ENCODE measurements at regions not wholly inside any gene's neighbourhood (a gene's known extent, or its start where the extent isn't known, plus 50 kb on each side); places are given as distances from the start of the nearest gene placed in this dataset.
"Not testable (repeated sequence)": the region's sequence is repeated elsewhere in the genome, so short reads cannot be mapped to it uniquely, and the experiment has no call there.

- dilution Hi-C loops (cut with HindIII; ENCODE audit: low sequenced_read_pairs, unreplicated experiment); POLR2A ChIA-PET (ENCODE audit: unreplicated experiment); H4K91ac ChIP-seq (ENCODE audit: insufficient read depth, low read depth, low read length); H2AFZ ChIP-seq (replicated peaks; ENCODE audit: low read length, poor library complexity); H4K20me1 ChIP-seq (ENCODE audit: insufficient read depth, low read length); H3K23ac ChIP-seq (ENCODE audit: low read depth, low read length); H2BK15ac ChIP-seq (ENCODE audit: low read depth, low read length); H4K5ac ChIP-seq (ENCODE audit: low read depth, low read length); H4K8ac ChIP-seq (ENCODE audit: low read depth in 2 of 2, low read length in 2 of 2); H3K56ac ChIP-seq (ENCODE audit: extremely low read depth, insufficient read depth, low read length); in situ Hi-C loops (cut with MboI; ENCODE audit: low sequenced_read_pairs); intact Hi-C loops (cut with micrococcal nuclease); H3K4ac ChIP-seq (ENCODE audit: low read depth, low read length); H2BK20ac ChIP-seq (ENCODE audit: low read depth, low read length); H2AK9ac ChIP-seq (replicated peaks; ENCODE audit: low read depth, low read length, poor library complexity); H3K27ac ChIP-seq (ENCODE audit: insufficient read depth, low read length); H3K9me1 ChIP-seq (ENCODE audit: insufficient read depth, low read length); H3K14ac ChIP-seq (replicated peaks; ENCODE audit: low read depth, low read length); H3K4me3 ChIP-seq (ENCODE audit: insufficient read depth, low read depth, low read length); H3K9ac ChIP-seq (ENCODE audit: low read depth, low read length); H3K4me2 ChIP-seq (ENCODE audit: low read depth, low read length); H3K9me3 ChIP-seq (ENCODE audit: control insufficient read depth, insufficient read depth, low read length); H3K36me3 ChIP-seq (ENCODE audit: control insufficient read depth, insufficient read depth, low read length); H2BK120ac ChIP-seq (ENCODE audit: low read depth, low read length); H2BK5ac ChIP-seq (ENCODE audit: low read depth, low read length, poor library complexity, severe bottlenecking); BruUV-seq (replicated peaks); ATAC-seq (ENCODE audit: low read depth); H2AK5ac ChIP-seq (ENCODE audit: low read depth, low read length); H3K18ac ChIP-seq (ENCODE audit: low read depth, low read length); DNase-seq; H3K79me1 ChIP-seq (ENCODE audit: low read depth in 1 of 2, low read length in 2 of 2); H3K4me1 ChIP-seq (ENCODE audit: control insufficient read depth, insufficient read depth, low read length): not testable (repeated sequence)
- 100% methylated on average over 2 of the region's 8 CpGs; no CpG with 5 or more reads in 1 of the 2 experiments for WGBS, 2 experiments (ENCODE audit: extremely low coverage in 2 of 2, insufficient read length in 1 of 2)
- peaks cover 33% of the 10 kb centered on the region for H3K27me3 ChIP-seq (ENCODE audit: control insufficient read depth, insufficient read depth, low read length)
- CTCF ChIA-PET = interaction anchor here (0.7 to 3.3 kb wide), 3 partner anchors 10 to 695 kb away, joined by 3 to 16 read pairs (median 10); no protein-coding TSS in a partner anchor
Observed at GRCh38 chr7:55265328-55265727, 99.8 kb upstream of the LANCL2 start.

Measured in IMR-90 (cell line).